MCF 10A (cell line): ENCODE measurements at regions not wholly inside any gene's neighbourhood (a gene's known extent, or its start where the extent isn't known, plus 50 kb on each side); places are given as distances from the start of the nearest gene placed in this dataset.

Experiments used
- BruUV-seq: library from RNA; stranded (reverse); fragments of 400-500 nt; replicated peaks from 2 replicates; lab custom pipeline; 2021; lab: Mats Ljungman, UMichigan
- CTCF ChIA-PET: fragments of 300-600 bp; sonication (Branson Sonifier 250); formaldehyde crosslinking; extraction: SDS; loops from one replicate; lab custom pipeline; 2021; ENCODE audit warnings: antibody characterized with exemption, inconsistent platforms; lab: Yijun Ruan, JAX
- POLR2A ChIA-PET: fragments of 300-600, 350-650 bp; sonication (Branson Sonifier 250); formaldehyde crosslinking; extraction: SDS; loops from one replicate; lab custom pipeline; 2020; ENCODE audit warnings: antibody characterized with exemption, inconsistent platforms; lab: Yijun Ruan, JAX
- DNase-seq: peaks from one replicate; pipeline ENCODE4 v3.0.0-alpha.2; 2018; ENCODE audit not compliant: unreplicated experiment
- H3K27ac Mint-ChIP-seq: one replicate; pipeline ENCODE4 v1.8.0; 2022; ENCODE audit warnings: mild to moderate bottlenecking, low read depth, mixed read lengths; ENCODE audit not compliant: unreplicated experiment
- H3K27me3 Mint-ChIP-seq: one replicate; pipeline ENCODE4 v1.8.0; 2022; ENCODE audit warnings: mixed read lengths; ENCODE audit not compliant: insufficient read depth, unreplicated experiment
- H3K36me3 Mint-ChIP-seq: one replicate; pipeline ENCODE4 v1.8.0; 2022; ENCODE audit warnings: mild to moderate bottlenecking, moderate library complexity, mixed read lengths; ENCODE audit not compliant: insufficient read depth, unreplicated experiment
- H3K4me1 Mint-ChIP-seq: one replicate; pipeline ENCODE4 v1.8.0; 2022; ENCODE audit warnings: mixed read lengths; ENCODE audit not compliant: insufficient read depth, unreplicated experiment
- H3K4me3 Mint-ChIP-seq: one replicate; pipeline ENCODE4 v1.8.0; 2022; ENCODE audit warnings: mild to moderate bottlenecking, moderate library complexity, mixed read lengths; ENCODE audit not compliant: unreplicated experiment
- H3K9me3 Mint-ChIP-seq: one replicate; pipeline ENCODE4 v1.8.0; 2022; ENCODE audit warnings: mixed read lengths; ENCODE audit not compliant: unreplicated experiment
- CTCF ChIP-seq: fragments of 200-600 bp; IDR thresholded peaks from one replicate; pipeline ENCODE4 v1.8.0; 2022; ENCODE audit warnings: antibody characterized with exemption, mild to moderate bottlenecking; ENCODE audit not compliant: unreplicated experiment
- intact Hi-C: fragments of 100-400 bp; cut with micrococcal nuclease; formaldehyde crosslinking; loops from 2 replicates; pipeline ENCODE4 v1.14.1; 2022

- no peaks in the 10 kb centered on the region for H3K9me3 Mint-ChIP-seq
- H3K27ac Mint-ChIP-seq: no peak overlapping the region
- no peak for DNase-seq
- CTCF ChIA-PET: interaction anchor here (0.6 kb wide), 1 partner anchor 11 kb away, joined by 3 read pairs; no protein-coding TSS in a partner anchor
- intact Hi-C loops: no loop called here
- no peaks in the 10 kb centered on the region for H3K4me1 Mint-ChIP-seq
- H3K27me3 Mint-ChIP-seq: no peaks in the 10 kb centered on the region
- TF ChIP-seq CTCF: no peak
- no peaks in the 10 kb centered on the region for H3K36me3 Mint-ChIP-seq
- H3K4me3 Mint-ChIP-seq: no peak overlapping the region
- POLR2A ChIA-PET: no interaction called here
- no TSS peak for BruUV-seq
These were observed 549.3 kb upstream of the IL12A start for GRCh38 chr3:159439346-159439745.

GRCh38 chr3:159441279-159441678, 547.4 kb upstream of the IL12A start:
- Mint-ChIP-seq H3K27me3 (no peaks in the 10 kb centered on the region), H3K9me3 (no peaks in the 10 kb centered on the region), H3K27ac (no peak overlapping the region), H3K4me1 (no peaks in the 10 kb centered on the region), H3K4me3 (no peak overlapping the region), H3K36me3 (no peaks in the 10 kb centered on the region)
- POLR2A ChIA-PET: no interaction called here
- no peak for DNase-seq
- no TSS peak for BruUV-seq
- intact Hi-C loops: no loop called here
- no peak for TF ChIP-seq CTCF
- CTCF ChIA-PET: interaction anchor here (0.6 kb wide), 1 partner anchor 285 kb away, joined by 3 read pairs; no protein-coding TSS in a partner anchor

GRCh38 chr3:159443266-159443665, 545.4 kb upstream of the IL12A start:
- ChIA-PET POLR2A (no interaction called here), CTCF (no interaction called here)
- no peaks in the 10 kb centered on the region for H3K9me3 Mint-ChIP-seq
- BruUV-seq: no TSS peak
- no peak for TF ChIP-seq CTCF
- H3K36me3 Mint-ChIP-seq: no peaks in the 10 kb centered on the region
- H3K4me1 Mint-ChIP-seq: no peaks in the 10 kb centered on the region
- DNase-seq: no peak
- intact Hi-C loops: no loop called here
- H3K4me3 Mint-ChIP-seq: no peak overlapping the region
- H3K27ac Mint-ChIP-seq: no peak overlapping the region
- no peaks in the 10 kb centered on the region for H3K27me3 Mint-ChIP-seq

GRCh38 chr3:159447841-159448240, 540.8 kb upstream of the IL12A start:
- no TSS peak for BruUV-seq
- no peaks in the 10 kb centered on the region for H3K4me1 Mint-ChIP-seq
- no peak for DNase-seq
- POLR2A ChIA-PET: no interaction called here
- CTCF ChIA-PET: interaction anchor here (0.6 kb wide), 1 partner anchor 26 kb away, joined by 3 read pairs; no protein-coding TSS in a partner anchor
- H3K9me3 Mint-ChIP-seq: no peaks in the 10 kb centered on the region
- H3K27me3 Mint-ChIP-seq: no peaks in the 10 kb centered on the region
- no peak overlapping the region for H3K27ac Mint-ChIP-seq
- H3K36me3 Mint-ChIP-seq: no peaks in the 10 kb centered on the region
- no peak overlapping the region for H3K4me3 Mint-ChIP-seq
- intact Hi-C loops: no loop called here
- TF ChIP-seq CTCF: no peak
